HCT116 (cell line): ENCODE measurements at regions not wholly inside any gene's neighbourhood (a gene's known extent, or its start where the extent isn't known, plus 50 kb on each side); places are given as distances from the start of the nearest gene placed in this dataset.

Source experiments
- ATAC-seq: fragments of 200-7000 bp; cut with Tn5 transposase; 2 replicates; pipeline ENCODE4 v1.9.1; 2020; ENCODE audit warnings: mild to moderate bottlenecking, moderate library complexity
- BruUV-seq: library from RNA; stranded (reverse); fragments of 400-500 nt; replicated peaks from 2 replicates; lab custom pipeline; 2021; lab: Mats Ljungman, UMichigan
- CTCF ChIA-PET: fragments of 300-600 bp; sonication (Branson Sonifier 250); formaldehyde crosslinking; loops from one replicate; lab custom pipeline; 2021; ENCODE audit warnings: antibody characterized with exemption; lab: Charles Lee
- POLR2A ChIA-PET: fragments of 300-600, 350-600 bp; sonication (Branson Sonifier 250); formaldehyde crosslinking; loops from one replicate; lab custom pipeline; 2021; ENCODE audit warnings: antibody characterized with exemption; lab: Charles Lee
- RAD21 ChIA-PET, 2 experiments: fragments of 300-600 bp; sonication (Branson Sonifier 250); formaldehyde crosslinking; loops; one replicate each; lab custom pipeline; 2023; ENCODE audit warnings: low total read pairs in 2 of 2; ENCODE audit not compliant: uncharacterized antibody in 2 of 2, unreplicated experiment in 2 of 2, low non-redundant PET in 1 of 2; lab: Charles Lee
- DNase-seq: peaks from one replicate; pipeline ENCODE4 v3.0.0-alpha.2; 2010; ENCODE audit warnings: low read depth, low spot score
- H2AFZ ChIP-seq: fragments of 200-600 bp; shearing (Covaris generic), sonication (generic); 2 replicates; pipeline ENCODE4 v1.6.1; 2017; ENCODE audit warnings: low read depth, mixed run types, mixed read lengths, antibody characterized with exemption, low read length; ENCODE audit not compliant: poor library complexity, severe bottlenecking
- H3K27ac ChIP-seq: 2 replicates; pipeline ENCODE4 v1.5.1; 2012; ENCODE audit warnings: low read depth, low read length
- H3K27me3 ChIP-seq: fragments of 200-600 bp; sonication (generic); 2 replicates; pipeline ENCODE4 v1.6.1; 2016; ENCODE audit warnings: mixed run types, low read length, mixed read lengths; ENCODE audit not compliant: insufficient read depth
- H3K36me3 ChIP-seq, 2 experiments: fragments of 200-500 bp in 1 of 2; fragments of 200-600 bp in 1 of 2; sonication (Bioruptor generic) in 1 of 2; sonication (generic) in 1 of 2; 2 replicates each; pipeline versions ENCODE4 v1.5.1 to v1.6.1; 2014 to 2016; ENCODE audit warnings: low read length in 2 of 2, inconsistent platforms in 1 of 2, mixed read lengths in 1 of 2, mixed run types in 1 of 2; ENCODE audit not compliant: insufficient read depth in 2 of 2, control insufficient read depth in 1 of 2
- H3K4me1 ChIP-seq, 2 experiments: fragments of 200-600 bp in 1 of 2; sonication (generic) in 1 of 2; 2 replicates each; pipeline versions ENCODE4 v1.5.1 to v1.6.1; 2012 to 2017; ENCODE audit warnings: low read length in 2 of 2, inconsistent platforms in 1 of 2, mild to moderate bottlenecking in 1 of 2, mixed read lengths in 1 of 2, mixed run types in 1 of 2, moderate library complexity in 1 of 2; ENCODE audit not compliant: insufficient read depth in 2 of 2, control insufficient read depth in 1 of 2
- H3K4me2 ChIP-seq: fragments of 200-600 bp; sonication (generic); 2 replicates; pipeline ENCODE4 v1.6.1; 2017; ENCODE audit warnings: mixed run types, low read length, mixed read lengths
- H3K4me3 ChIP-seq, 2 experiments: fragments of 200-600 bp in 1 of 2; sonication (generic) in 1 of 2; replicated peaks in 1 of 2; 2 replicates each; pipeline ENCODE4 v1.5.1; 2011 to 2016; ENCODE audit warnings: low read length in 2 of 2, control low read depth in 1 of 2, low read depth in 1 of 2, mild to moderate bottlenecking in 1 of 2, mixed read lengths in 1 of 2, mixed run types in 1 of 2
- H3K79me2 ChIP-seq: fragments of 200-600 bp; sonication (generic); 2 replicates; pipeline ENCODE4 v1.6.1; 2017; ENCODE audit warnings: mild to moderate bottlenecking, mixed run types, low read length, moderate library complexity, mixed read lengths; ENCODE audit not compliant: insufficient read depth
- H3K9ac ChIP-seq: fragments of 200-600 bp; sonication (generic); 2 replicates; pipeline ENCODE4 v1.6.1; 2016; ENCODE audit warnings: low read length, mixed read lengths
- H3K9me2 ChIP-seq: fragments of 200-600 bp; sonication (generic), shearing (Covaris generic); 2 replicates; pipeline ENCODE4 v1.6.1; 2017; ENCODE audit warnings: mixed run types, mild to moderate bottlenecking, moderate library complexity; ENCODE audit not compliant: insufficient read depth
- H3K9me3 ChIP-seq, 2 experiments: fragments of 200-500 bp in 1 of 2; fragments of 200-600 bp in 1 of 2; sonication (Bioruptor generic) in 1 of 2; sonication (generic) in 1 of 2; 2 replicates each; pipeline ENCODE4 v1.6.1; 2014 to 2017; ENCODE audit warnings: low read length in 2 of 2, mixed read lengths in 2 of 2, inconsistent platforms in 1 of 2, low read depth in 1 of 2, mild to moderate bottlenecking in 1 of 2, mixed run types in 1 of 2, moderate library complexity in 1 of 2; ENCODE audit not compliant: control insufficient read depth in 1 of 2, insufficient read depth in 1 of 2
- H4K20me1 ChIP-seq: fragments of 200-600 bp; sonication (generic), shearing (Covaris generic); 2 replicates; pipeline ENCODE4 v1.6.1; 2017; ENCODE audit warnings: mixed run types, mild to moderate bottlenecking, moderate library complexity; ENCODE audit not compliant: insufficient read depth
- CBX3 ChIP-seq: IDR thresholded peaks from 2 replicates; pipeline ENCODE4 v1.6.1; 2012; ENCODE audit warnings: low read depth
- CTCF ChIP-seq, 3 experiments: fragments of 200-600 bp in 1 of 3; sonication (generic) in 1 of 3; IDR thresholded peaks in 2 of 3; conservative IDR thresholded peaks in 1 of 3; 2 replicates each; pipeline ENCODE4 v1.5.1; 2012 to 2017; ENCODE audit warnings: low read depth in 2 of 3, low read length in 2 of 3, antibody characterized with exemption in 1 of 3, borderline replicate concordance in 1 of 3, control low read depth in 1 of 3, mild to moderate bottlenecking in 1 of 3, mixed read lengths in 1 of 3, mixed run types in 1 of 3, moderate library complexity in 1 of 3; ENCODE audit not compliant: insufficient read depth in 1 of 3
- EZH2 ChIP-seq: fragments of 200-600 bp; sonication (generic); IDR thresholded peaks from 2 replicates; pipeline ENCODE4 v1.6.1; 2017; ENCODE audit warnings: antibody characterized with exemption, mixed run types
- EZH2phosphoT487 ChIP-seq: fragments of 200-600 bp; IDR thresholded peaks from 2 replicates; pipeline ENCODE4 v1.6.1; 2018; ENCODE audit warnings: antibody characterized with exemption, borderline replicate concordance
- MAX ChIP-seq: IDR thresholded peaks from 2 replicates; pipeline ENCODE4 v1.6.1; 2012
- POLR2A ChIP-seq: IDR thresholded peaks from 2 replicates; pipeline ENCODE4 v1.7.0; 2011; ENCODE audit warnings: borderline replicate concordance; ENCODE audit not compliant: insufficient read depth, insufficient read length; ENCODE audit errors: extremely low read depth
- TCF7L2 ChIP-seq: IDR thresholded peaks from 2 replicates; pipeline ENCODE4 v1.7.0; 2011; ENCODE audit warnings: borderline replicate concordance, inconsistent platforms; ENCODE audit not compliant: insufficient read depth, insufficient read length; ENCODE audit errors: extremely low read depth
- YY1 ChIP-seq: IDR thresholded peaks from 2 replicates; pipeline ENCODE4 v1.6.1; 2011; ENCODE audit warnings: low read length, low read depth, moderate library complexity, mild to moderate bottlenecking; ENCODE audit not compliant: insufficient replicate concordance; ENCODE audit errors: extremely low read depth
- ZBTB33 ChIP-seq: IDR thresholded peaks from 2 replicates; pipeline ENCODE4 v1.6.1; 2011; ENCODE audit warnings: mild to moderate bottlenecking, low read length, moderate library complexity; ENCODE audit not compliant: insufficient replicate concordance; ENCODE audit errors: extremely low read depth
- ZFX ChIP-seq: fragments of 450-650 bp; IDR thresholded peaks from 2 replicates; pipeline ENCODE4 v1.6.1; 2017
- intact Hi-C: fragments of 100-400 bp; cut with micrococcal nuclease; formaldehyde crosslinking; loops from 2 replicates; pipeline ENCODE4 v1.10.0; 2022

- intact Hi-C loops = no loop called here
- no peaks in the 10 kb centered on the region for H4K20me1 ChIP-seq
- ChIA-PET CTCF (no interaction called here), RAD21 (no interaction called here), POLR2A (no interaction called here)
- no TSS peak for BruUV-seq
- no peaks in the 10 kb centered on the region for H3K36me3 ChIP-seq
- H3K9ac ChIP-seq = no peak overlapping the region
- H2AFZ ChIP-seq = no peak overlapping the region
- TF ChIP-seq CTCF (IDR thresholded peaks at IDR 0.05 in 2 of 3, conservative IDR thresholded peaks at IDR 0.05 in 1 of 3; ENCODE audit: borderline replicate concordance in 1 of 3, insufficient read depth in 1 of 3, low read depth in 2 of 3, low read length in 2 of 3) = 0 out of 6 replicates have a peak, but pooled peaks of 2 of the 3 experiments have one; percentile 8 to 16
- no peak for TF ChIP-seq YY1
- TF ChIP-seq EZH2 = no peak
- no peak for TF ChIP-seq POLR2A
- peaks cover 51% of the 10 kb centered on the region for H3K27me3 ChIP-seq
- H3K79me2 ChIP-seq = no peaks in the 10 kb centered on the region
- DNase-seq (no peak), ATAC-seq (no peak)
- no peaks in the 10 kb centered on the region for H3K4me1 ChIP-seq
- no peak overlapping the region for H3K4me3 ChIP-seq
- no peaks in the 10 kb centered on the region for H3K9me3 ChIP-seq
- no peaks in the 10 kb centered on the region for H3K9me2 ChIP-seq
- no peak overlapping the region for H3K27ac ChIP-seq
- no peak overlapping the region for H3K4me2 ChIP-seq
Measured at GRCh38 chr5:158165647-158166046, 306.7 kb upstream of the CLINT1 start.

- intact Hi-C loops = no loop called here
- ChIA-PET RAD21 (no interaction called here), CTCF (no interaction called here), POLR2A (no interaction called here)
- Histone ChIP-seq H3K4me3 (no peak overlapping the region), H3K9me2 (no peaks in the 10 kb centered on the region), H3K36me3 (no peaks in the 10 kb centered on the region), H3K27me3 (peaks cover 53% of the 10 kb centered on the region), H3K79me2 (no peaks in the 10 kb centered on the region), H4K20me1 (no peaks in the 10 kb centered on the region), H3K27ac (no peak overlapping the region), H2AFZ (no peak overlapping the region), H3K4me1 (no peaks in the 10 kb centered on the region), H3K9ac (no peak overlapping the region), H3K9me3 (no peaks in the 10 kb centered on the region), H3K4me2 (no peak overlapping the region)
- DNase-seq (no peak), ATAC-seq (no peak)
- BruUV-seq = no TSS peak
- TF ChIP-seq ZFX (no peak), POLR2A (no peak), EZH2phosphoT487 (no peak), CBX3 (no peak), YY1 (no peak), TCF7L2 (no peak), CTCF (IDR thresholded peaks at IDR 0.05 in 2 of 3, conservative IDR thresholded peaks at IDR 0.05 in 1 of 3; ENCODE audit: borderline replicate concordance in 1 of 3, insufficient read depth in 1 of 3, low read depth in 2 of 3, low read length in 2 of 3) (no peak), ZBTB33 (no peak), MAX (no peak)
Measured at GRCh38 chr5:158164296-158165047, 305.5 kb upstream of the CLINT1 start.
